ENCODE measurements at regions not wholly inside any gene's neighbourhood (a gene's known extent, or its start where the extent isn't known, plus 50 kb on each side); places are given as distances from the start of the nearest gene placed in this dataset.

- TF ChIP-seq CTCF (IDR thresholded peaks at IDR 0.05), result no peak
- ATAC-seq (ENCODE audit: low FRiP score) (no peak), DNase-seq (ENCODE audit: low spot score) (no peak)
Measured at GRCh38 chrX:38992441-38993096, 191.3 kb downstream of the MID1IP1 start.

- no peak for ATAC-seq (ENCODE audit: low FRiP score)
- DNase-seq (ENCODE audit: low spot score), result no peak
- TF ChIP-seq CTCF (IDR thresholded peaks at IDR 0.05), result no peak
Measured at GRCh38 chrX:38993500-38993899, 192.2 kb downstream of the MID1IP1 start.

GRCh38 chrX:38999099-38999498, 197.8 kb downstream of the MID1IP1 start:
- no peak for DNase-seq (ENCODE audit: low spot score)
- TF ChIP-seq CTCF (IDR thresholded peaks at IDR 0.05), result no peak

GRCh38 chrX:38999967-39000745, 198.9 kb downstream of the MID1IP1 start:
- ATAC-seq (ENCODE audit: low FRiP score), result no peak

More at GRCh38 chrX:38999099-38999498, 197.8 kb downstream of the MID1IP1 start:
- no peak for ATAC-seq (ENCODE audit: low FRiP score)

GRCh38 chrX:39000802-39001201, 199.5 kb downstream of the MID1IP1 start:
- DNase-seq (ENCODE audit: low spot score) (no peak), ATAC-seq (ENCODE audit: low FRiP score) (no peak)
- TF ChIP-seq CTCF (IDR thresholded peaks at IDR 0.05), result no peak

More at GRCh38 chrX:38999967-39000745, 198.9 kb downstream of the MID1IP1 start:
- DNase-seq (ENCODE audit: low spot score), result no peak
- no peak for TF ChIP-seq CTCF (IDR thresholded peaks at IDR 0.05)

GRCh38 chrX:39002466-39002865, 201.2 kb downstream of the MID1IP1 start:
- ATAC-seq (ENCODE audit: low FRiP score) (no peak), DNase-seq (ENCODE audit: low spot score) (no peak)
- TF ChIP-seq CTCF (IDR thresholded peaks at IDR 0.05), result no peak

- TF ChIP-seq CTCF (IDR thresholded peaks at IDR 0.05), result no peak
- DNase-seq (ENCODE audit: low spot score) (no peak), ATAC-seq (ENCODE audit: low FRiP score) (no peak)
Measured at GRCh38 chrX:39008549-39008948, 207.3 kb downstream of the MID1IP1 start.
